ENCODE measurements at regions not wholly inside any gene's neighbourhood (a gene's known extent, or its start where the extent isn't known, plus 50 kb on each side); places are given as distances from the start of the nearest gene placed in this dataset.
A peak's percentile ranks its signal among the peaks of the same experiment; 100 is the strongest.

DNA sequence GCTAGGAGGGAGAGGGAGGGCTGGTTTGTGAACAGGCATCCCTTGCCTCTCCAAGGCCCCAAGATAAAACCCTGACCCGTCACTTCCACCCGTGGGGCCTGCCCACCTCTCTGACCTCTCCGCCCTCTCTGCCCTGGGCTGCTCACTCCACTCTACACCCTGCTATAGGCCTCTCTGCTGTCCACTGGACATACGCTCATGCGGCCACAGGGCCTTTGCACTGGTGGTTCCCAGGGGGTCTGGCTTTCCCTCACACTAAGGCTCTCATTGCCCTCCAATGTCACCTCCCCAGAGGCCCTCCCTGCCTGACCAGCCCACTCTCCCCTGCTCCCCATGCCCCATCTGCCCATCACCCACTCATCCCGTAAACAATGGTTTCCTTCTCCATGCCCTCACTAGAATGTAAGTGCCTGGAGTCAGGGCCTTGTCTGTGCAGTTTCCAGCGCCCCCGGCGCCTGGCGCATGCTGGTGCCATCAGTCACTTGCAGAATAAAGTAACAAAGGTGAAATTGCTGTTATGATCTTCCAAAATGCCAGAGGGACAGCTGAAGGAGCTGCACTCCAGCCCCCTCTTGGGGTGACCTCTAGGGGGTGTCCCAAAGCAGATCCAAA lies 73.6 kb downstream of the RFLNA start:
- peak overlapping the region; percentile 74 to 99 (median 94) for H3K27ac ChIP-seq
- H3K4me3 ChIP-seq: no peak overlapping the region
- H3K4me1 ChIP-seq: peaks cover 8 to 84% (median 63%) of the 10 kb centered on the region in 12 donors
- ATAC-seq (no peak), DNase-seq (no peak)
- 87 to 93% (median 91%) methylated on average over 9 to 10 of the region's 10 CpGs for WGBS, 4 donors
- H3K27me3 ChIP-seq: no peaks in the 10 kb centered on the region
- peaks cover 0 to 95% (median 39%) of the 10 kb centered on the region in 9 donors for H3K36me3 ChIP-seq
- no peak for TF ChIP-seq POLR2A (IDR thresholded peaks at IDR 0.05)
- TF ChIP-seq, protein P1, sequence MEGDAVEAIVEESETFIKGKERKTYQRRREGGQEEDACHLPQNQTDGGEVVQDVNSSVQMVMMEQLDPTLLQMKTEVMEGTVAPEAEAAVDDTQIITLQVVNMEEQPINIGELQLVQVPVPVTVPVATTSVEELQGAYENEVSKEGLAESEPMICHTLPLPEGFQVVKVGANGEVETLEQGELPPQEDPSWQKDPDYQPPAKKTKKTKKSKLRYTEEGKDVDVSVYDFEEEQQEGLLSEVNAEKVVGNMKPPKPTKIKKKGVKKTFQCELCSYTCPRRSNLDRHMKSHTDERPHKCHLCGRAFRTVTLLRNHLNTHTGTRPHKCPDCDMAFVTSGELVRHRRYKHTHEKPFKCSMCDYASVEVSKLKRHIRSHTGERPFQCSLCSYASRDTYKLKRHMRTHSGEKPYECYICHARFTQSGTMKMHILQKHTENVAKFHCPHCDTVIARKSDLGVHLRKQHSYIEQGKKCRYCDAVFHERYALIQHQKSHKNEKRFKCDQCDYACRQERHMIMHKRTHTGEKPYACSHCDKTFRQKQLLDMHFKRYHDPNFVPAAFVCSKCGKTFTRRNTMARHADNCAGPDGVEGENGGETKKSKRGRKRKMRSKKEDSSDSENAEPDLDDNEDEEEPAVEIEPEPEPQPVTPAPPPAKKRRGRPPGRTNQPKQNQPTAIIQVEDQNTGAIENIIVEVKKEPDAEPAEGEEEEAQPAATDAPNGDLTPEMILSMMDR (IDR thresholded peaks at IDR 0.05): peak in 1 of 12 donors; percentile 9
- no peaks in the 10 kb centered on the region for H3K9me3 ChIP-seq
- intact Hi-C loops (cut with DNase I): loop anchor here in 5 of 10 donors (1.0 to 10.0 kb wide), 5 partner anchors 12 to 396 kb away; partner anchors contain the start of gene NCOR2 (in 2 of the 5)

DNA sequence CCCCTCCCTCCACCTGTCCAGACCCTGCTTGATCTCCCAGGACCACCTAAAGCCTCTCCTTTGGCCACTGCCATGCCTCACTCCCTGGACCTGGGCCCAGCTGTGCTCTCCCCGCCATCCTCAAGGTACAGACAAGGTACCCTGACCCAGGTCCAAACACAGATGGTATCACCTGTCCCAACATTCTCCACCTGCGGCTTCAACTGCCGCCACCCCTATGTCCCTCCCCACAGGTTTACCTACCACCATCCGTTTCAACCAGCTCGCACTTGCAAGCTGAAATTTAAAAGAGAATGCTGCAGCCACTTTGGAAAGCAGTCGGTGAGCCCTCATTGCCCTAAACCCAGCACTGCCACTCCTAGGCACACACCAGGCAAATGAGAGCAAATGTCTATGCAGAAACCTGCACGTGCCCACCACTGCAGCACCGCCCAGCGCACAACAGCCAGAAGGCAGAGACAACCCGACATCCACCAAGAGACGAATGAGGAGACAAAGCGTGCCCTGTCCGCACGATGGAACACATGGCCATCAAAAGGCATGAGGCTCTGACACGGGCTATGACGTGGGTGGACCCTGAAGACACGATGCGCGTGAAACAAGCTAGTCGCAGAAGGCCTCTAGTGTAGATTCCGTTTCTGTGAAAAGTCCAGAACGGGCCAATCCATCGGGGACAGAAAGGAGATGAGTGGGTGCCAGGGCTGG lies 71.0 kb downstream of the RFLNA start:
- no peaks in the 10 kb centered on the region for H3K9me3 ChIP-seq
- 88 to 92% (median 90%) methylated on average over 23 of the region's 23 CpGs for WGBS, 4 donors
- ATAC-seq (no peak), DNase-seq (no peak)
- H3K27me3 ChIP-seq: no peaks in the 10 kb centered on the region
- intact Hi-C loops (cut with DNase I): loop anchor here in 4 of 10 donors (5.0 to 10.0 kb wide), 4 partner anchors 56 to 399 kb away; partner anchors contain the start of gene NCOR2 (in 2 of the 4)
- no peak overlapping the region for H3K4me3 ChIP-seq
- H3K36me3 ChIP-seq: peaks cover 0 to 94% (median 30%) of the 10 kb centered on the region in 9 donors
- TF ChIP-seq POLR2A (IDR thresholded peaks at IDR 0.05): no peak
- TF ChIP-seq, protein P1 (IDR thresholded peaks at IDR 0.05): no peak
- peak overlapping the region in 3 of 12 donors; percentile 5 to 68 (median 60) for H3K27ac ChIP-seq
- H3K4me1 ChIP-seq: peaks cover 8 to 94% (median 65%) of the 10 kb centered on the region in 12 donors
